Peyer's patch (tissue), 4 donors: ENCODE measurements at regions not wholly inside any gene's neighbourhood (a gene's known extent, or its start where the extent isn't known, plus 50 kb on each side); places are given as distances from the start of the nearest gene placed in this dataset.

Experiments used
- CTCF ChIP-seq, 6 experiments: fragments of 450-650 bp in 4 of 6; fragments of 200-600 bp in 2 of 6; sonication (generic) in 1 of 6; IDR thresholded peaks; one replicate each; pipeline ENCODE4 v1.5.1; 2017 to 2019; ENCODE audit warnings: antibody characterized with exemption in 6 of 6, mild to moderate bottlenecking in 3 of 6, moderate library complexity in 1 of 6
- POLR2A ChIP-seq, 2 donors: fragments of 450-650 bp; IDR thresholded peaks; one replicate each; pipeline ENCODE4 v1.5.1; 2017; ENCODE audit warnings: antibody characterized with exemption in 2 of 2, mild to moderate bottlenecking in 2 of 2, moderate library complexity in 2 of 2

- TF ChIP-seq CTCF (IDR thresholded peaks at IDR 0.05) (no peak), POLR2A (IDR thresholded peaks at IDR 0.05) (no peak)
Measured at GRCh38 chr1:29704430-29704829, 468.1 kb downstream of the PTPRU start.
